ENCODE measurements at regions not wholly inside any gene's neighbourhood (a gene's known extent, or its start where the extent isn't known, plus 50 kb on each side); places are given as distances from the start of the nearest gene placed in this dataset.

DNA sequence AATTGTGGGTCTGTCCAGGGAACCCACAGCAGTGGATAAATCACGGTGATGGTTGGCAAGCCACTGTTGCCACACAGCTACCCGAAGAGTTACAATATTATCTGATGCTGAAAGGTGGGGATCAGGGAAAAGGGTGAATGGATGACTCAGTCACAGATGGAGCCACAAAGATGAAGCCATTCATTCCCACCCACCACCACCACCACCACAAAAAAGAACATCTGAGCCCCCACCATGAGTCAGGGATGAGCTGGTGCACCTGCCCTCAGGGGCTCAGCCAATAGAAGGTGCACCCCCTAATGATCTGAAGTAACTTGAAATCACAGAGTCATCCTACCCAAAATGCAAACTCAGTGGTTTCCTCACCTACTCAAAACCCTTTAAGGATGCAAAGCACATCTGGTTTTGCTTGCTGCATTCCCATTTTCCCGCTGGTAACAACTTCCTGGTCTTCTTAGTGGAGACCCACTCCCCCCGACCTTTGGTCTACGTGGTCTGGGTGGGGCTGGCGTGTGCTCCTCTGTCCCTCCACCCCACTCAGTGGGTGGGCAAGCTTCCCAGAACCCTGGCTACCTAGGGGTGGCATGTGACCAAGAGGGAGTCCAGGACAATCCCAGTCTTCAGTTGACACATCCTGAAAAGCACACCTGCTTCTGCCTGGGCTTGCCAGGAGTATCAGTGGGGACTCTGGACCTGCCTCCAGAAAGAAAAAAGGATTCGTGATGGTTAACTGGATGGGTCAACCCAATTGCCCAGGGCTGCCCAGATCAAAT lies 125.5 kb downstream of the ANKRD60 start:
- TF ChIP-seq EZH2 (IDR thresholded peaks at IDR 0.05; ENCODE audit: borderline replicate concordance, low read length) = no peak
- TF ChIP-seq, protein P1, sequence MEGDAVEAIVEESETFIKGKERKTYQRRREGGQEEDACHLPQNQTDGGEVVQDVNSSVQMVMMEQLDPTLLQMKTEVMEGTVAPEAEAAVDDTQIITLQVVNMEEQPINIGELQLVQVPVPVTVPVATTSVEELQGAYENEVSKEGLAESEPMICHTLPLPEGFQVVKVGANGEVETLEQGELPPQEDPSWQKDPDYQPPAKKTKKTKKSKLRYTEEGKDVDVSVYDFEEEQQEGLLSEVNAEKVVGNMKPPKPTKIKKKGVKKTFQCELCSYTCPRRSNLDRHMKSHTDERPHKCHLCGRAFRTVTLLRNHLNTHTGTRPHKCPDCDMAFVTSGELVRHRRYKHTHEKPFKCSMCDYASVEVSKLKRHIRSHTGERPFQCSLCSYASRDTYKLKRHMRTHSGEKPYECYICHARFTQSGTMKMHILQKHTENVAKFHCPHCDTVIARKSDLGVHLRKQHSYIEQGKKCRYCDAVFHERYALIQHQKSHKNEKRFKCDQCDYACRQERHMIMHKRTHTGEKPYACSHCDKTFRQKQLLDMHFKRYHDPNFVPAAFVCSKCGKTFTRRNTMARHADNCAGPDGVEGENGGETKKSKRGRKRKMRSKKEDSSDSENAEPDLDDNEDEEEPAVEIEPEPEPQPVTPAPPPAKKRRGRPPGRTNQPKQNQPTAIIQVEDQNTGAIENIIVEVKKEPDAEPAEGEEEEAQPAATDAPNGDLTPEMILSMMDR (IDR thresholded peaks at IDR 0.05; ENCODE audit: low read length) = no peak

Data from OCI-LY1 (cell line).